ENCODE measurements at regions not wholly inside any gene's neighbourhood (a gene's known extent, or its start where the extent isn't known, plus 50 kb on each side); places are given as distances from the start of the nearest gene placed in this dataset.

DNA sequence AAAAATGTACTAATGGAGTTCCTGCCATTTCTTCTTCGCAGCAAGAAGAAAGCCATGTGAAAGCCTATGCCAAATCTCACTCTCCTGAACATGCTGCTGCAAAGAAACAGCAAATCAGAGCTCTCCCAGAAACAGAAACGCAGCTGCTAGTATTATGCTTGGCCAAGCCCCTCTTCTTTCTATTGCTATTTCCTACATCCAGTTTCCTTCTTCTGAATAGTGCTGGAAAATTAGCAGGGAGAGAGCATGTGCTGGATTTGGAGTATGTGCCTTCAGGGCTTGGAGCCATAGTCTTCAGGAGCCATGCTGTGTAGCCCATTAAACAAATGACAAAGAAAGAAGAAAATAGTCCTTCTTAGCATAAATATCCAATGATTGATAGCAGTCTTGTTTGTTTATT is 852.0 kb upstream of the PHF14 start:
- DNase-seq (ENCODE audit: low read depth), result no peak
- TF ChIP-seq, protein P1, sequence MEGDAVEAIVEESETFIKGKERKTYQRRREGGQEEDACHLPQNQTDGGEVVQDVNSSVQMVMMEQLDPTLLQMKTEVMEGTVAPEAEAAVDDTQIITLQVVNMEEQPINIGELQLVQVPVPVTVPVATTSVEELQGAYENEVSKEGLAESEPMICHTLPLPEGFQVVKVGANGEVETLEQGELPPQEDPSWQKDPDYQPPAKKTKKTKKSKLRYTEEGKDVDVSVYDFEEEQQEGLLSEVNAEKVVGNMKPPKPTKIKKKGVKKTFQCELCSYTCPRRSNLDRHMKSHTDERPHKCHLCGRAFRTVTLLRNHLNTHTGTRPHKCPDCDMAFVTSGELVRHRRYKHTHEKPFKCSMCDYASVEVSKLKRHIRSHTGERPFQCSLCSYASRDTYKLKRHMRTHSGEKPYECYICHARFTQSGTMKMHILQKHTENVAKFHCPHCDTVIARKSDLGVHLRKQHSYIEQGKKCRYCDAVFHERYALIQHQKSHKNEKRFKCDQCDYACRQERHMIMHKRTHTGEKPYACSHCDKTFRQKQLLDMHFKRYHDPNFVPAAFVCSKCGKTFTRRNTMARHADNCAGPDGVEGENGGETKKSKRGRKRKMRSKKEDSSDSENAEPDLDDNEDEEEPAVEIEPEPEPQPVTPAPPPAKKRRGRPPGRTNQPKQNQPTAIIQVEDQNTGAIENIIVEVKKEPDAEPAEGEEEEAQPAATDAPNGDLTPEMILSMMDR (conservative IDR thresholded peaks at IDR 0.05; ENCODE audit: control insufficient read depth, insufficient read depth, low read depth, low read length), result no peak

DNA sequence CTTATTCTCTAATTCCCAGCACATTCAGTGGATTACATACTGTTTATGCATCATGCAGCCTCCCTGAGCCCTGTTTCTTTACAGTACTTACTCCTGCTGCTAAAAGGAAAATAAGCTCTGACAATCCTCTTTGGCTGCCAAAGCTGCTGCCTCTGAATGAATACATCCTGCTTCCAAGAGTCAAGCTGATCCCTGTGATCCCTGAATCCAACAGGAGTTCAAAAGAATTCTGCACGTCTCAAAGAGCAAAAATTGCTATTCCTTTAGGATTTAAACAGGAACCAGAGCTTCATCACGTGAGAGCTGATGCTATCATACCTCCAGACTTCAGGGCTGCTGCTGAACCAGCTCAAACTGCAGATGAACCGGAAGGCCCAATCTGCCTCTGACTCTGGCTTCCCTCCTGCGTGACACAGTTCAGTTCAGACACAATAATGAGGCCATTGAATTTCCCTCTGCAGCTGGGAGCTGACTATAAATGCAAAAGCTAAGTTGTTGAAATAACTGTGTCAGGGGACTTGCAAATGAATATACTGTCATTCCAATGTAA is 851.0 kb upstream of the PHF14 start:
- DNase-seq (ENCODE audit: low read depth), result no peak
- H3K4me3 ChIP-seq (ENCODE audit: control insufficient read depth, low read depth, low read length), result no peak overlapping the region
- TF ChIP-seq, protein P1 (conservative IDR thresholded peaks at IDR 0.05; ENCODE audit: control insufficient read depth, insufficient read depth, low read depth, low read length), result no peak

More for the DNA sequence above, 852.0 kb upstream of the PHF14 start:
- H3K4me3 ChIP-seq (ENCODE audit: control insufficient read depth, low read depth, low read length), result no peak overlapping the region

DNA sequence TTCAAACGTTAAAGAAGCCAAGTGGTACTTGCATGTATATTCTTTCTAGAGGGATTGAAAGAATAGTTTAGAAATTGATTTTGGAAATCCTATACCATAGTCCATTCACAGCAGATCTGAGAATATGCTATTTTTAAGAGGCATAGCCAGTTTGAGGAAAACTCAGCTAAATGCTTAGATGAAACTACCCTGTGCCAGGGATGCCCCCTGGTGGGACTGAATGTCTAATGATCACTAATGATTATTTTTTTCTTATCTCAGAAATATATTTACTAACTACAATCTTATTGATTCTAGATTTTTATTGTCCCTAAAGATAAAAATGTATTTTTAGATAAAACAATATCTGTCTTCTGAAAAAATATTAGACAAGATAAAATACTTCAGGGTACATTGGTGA is 844.9 kb upstream of the PHF14 start:
- TF ChIP-seq, protein P1 (conservative IDR thresholded peaks at IDR 0.05; ENCODE audit: control insufficient read depth, insufficient read depth, low read depth, low read length), result no peak
- DNase-seq (ENCODE audit: low read depth), result no peak
- H3K4me3 ChIP-seq (ENCODE audit: control insufficient read depth, low read depth, low read length), result no peak overlapping the region

DNA sequence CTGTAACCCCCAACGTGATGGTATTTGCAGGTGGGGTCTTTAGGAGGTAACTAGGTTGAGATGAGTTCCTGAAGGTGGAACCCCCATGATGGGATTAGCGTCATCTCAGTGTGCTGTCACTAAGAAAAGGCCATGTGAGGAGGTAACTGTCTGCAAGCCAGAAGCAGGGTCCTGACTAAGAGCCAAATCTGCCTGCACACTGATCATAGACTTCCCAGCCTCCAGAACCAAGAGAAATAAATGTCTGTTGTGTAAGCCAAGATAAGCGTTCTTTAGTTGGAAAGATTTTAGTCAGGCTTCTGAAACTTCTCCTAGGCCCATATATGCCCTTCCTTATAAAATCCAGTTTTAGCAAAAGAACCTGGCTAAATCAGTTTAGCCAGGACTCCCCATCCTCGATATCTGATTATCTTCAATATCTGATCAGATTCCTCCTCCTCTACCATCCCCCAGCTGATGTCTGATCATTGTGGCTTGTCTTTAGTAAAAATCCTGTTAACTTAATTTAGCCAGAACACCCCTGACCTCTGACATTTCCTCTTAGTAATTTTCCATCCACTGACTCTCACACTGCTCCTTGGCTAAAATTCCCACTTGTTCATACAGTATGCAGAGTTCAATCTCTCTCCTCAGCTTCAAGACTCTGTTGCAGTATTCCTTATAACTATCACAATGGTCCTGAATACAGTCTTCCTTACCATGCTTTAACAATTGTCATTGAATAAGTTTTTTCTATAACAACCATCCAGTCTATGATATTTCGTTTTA is 835.4 kb upstream of the PHF14 start:
- no peak overlapping the region for H3K4me3 ChIP-seq (ENCODE audit: control insufficient read depth, low read depth, low read length)
- TF ChIP-seq, protein P1 (conservative IDR thresholded peaks at IDR 0.05; ENCODE audit: control insufficient read depth, insufficient read depth, low read depth, low read length), result no peak
- no peak for DNase-seq (ENCODE audit: low read depth)

DNA sequence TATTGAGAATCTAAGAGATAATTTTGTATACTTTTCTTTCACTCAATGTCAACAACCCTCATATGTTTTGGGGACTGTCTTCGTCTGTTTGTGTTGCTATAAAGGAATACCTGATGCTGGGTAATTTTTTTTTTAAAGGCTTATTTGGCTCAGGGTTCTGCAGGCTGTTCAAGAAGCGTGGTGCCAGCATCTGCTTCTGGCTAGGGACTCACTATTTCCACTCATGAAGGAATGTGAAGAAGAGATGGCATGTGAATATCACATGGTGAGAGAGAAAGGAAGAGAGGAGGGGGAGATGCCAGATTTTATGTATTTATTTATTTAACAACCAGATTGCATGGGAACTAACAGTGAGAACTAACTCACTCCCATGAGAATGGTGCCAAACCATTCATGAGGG is 827.4 kb upstream of the PHF14 start:
- no peak for DNase-seq (ENCODE audit: low read depth)
- H3K4me3 ChIP-seq (ENCODE audit: control insufficient read depth, low read depth, low read length), result no peak overlapping the region
- TF ChIP-seq, protein P1 (conservative IDR thresholded peaks at IDR 0.05; ENCODE audit: control insufficient read depth, insufficient read depth, low read depth, low read length), result no peak

DNA sequence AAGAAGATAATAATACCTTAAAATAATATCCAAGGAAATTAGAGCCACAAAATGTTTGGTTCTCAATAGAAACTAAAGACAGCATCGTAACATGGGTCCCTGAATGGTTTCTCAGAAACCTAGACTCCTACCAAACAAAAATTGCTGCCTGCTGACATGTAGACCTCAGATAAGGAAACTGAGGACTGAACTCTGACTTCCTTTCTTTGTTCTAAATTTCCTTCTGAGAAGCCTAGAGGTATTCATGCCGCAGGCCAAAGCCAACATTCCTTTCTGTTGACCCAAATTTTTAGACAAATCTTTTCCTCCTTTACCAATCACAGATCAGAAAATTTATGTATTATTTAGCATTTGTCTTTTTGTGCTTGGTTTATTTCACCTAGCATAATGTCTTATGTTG is 816.7 kb upstream of the PHF14 start:
- H3K4me3 ChIP-seq (ENCODE audit: control insufficient read depth, low read depth, low read length), result no peak overlapping the region
- no peak for DNase-seq (ENCODE audit: low read depth)
- TF ChIP-seq, protein P1 (conservative IDR thresholded peaks at IDR 0.05; ENCODE audit: control insufficient read depth, insufficient read depth, low read depth, low read length), result no peak

Data from fibroblast of mammary gland (primary cell).